Endothelial cell of umbilical vein (primary cell): ENCODE measurements at regions not wholly inside any gene's neighbourhood (a gene's known extent, or its start where the extent isn't known, plus 50 kb on each side); places are given as distances from the start of the nearest gene placed in this dataset.

Source experiments
- BruUV-seq: library from RNA; stranded (reverse); fragments of 400-500 nt; replicated peaks from 2 replicates; lab custom pipeline; 2021; lab: Mats Ljungman, UMichigan
- CTCF ChIA-PET: fragments of 300-600, 350-600 bp; sonication (Branson Sonifier 250); formaldehyde crosslinking; loops from one replicate; lab custom pipeline; 2021; ENCODE audit warnings: antibody characterized with exemption, inconsistent platforms; lab: Charles Lee
- POLR2A ChIA-PET: fragments of 300-600, 350-600 bp; sonication (Branson Sonifier 250); formaldehyde crosslinking; loops from one replicate; lab custom pipeline; 2021; ENCODE audit warnings: antibody characterized with exemption, inconsistent platforms; lab: Charles Lee
- DNase-seq: peaks from one replicate; pipeline ENCODE4 v3.0.0-alpha.2; 2011; ENCODE audit warnings: low read depth, low spot score
- FAIRE-seq: peaks from 2 replicates; lab custom pipeline; 2011; peaks lifted over from hg19 to GRCh38; lab: Jason Lieb, UNC
- H2AFZ ChIP-seq: 2 replicates; pipeline ENCODE4 v1.6.0; 2012; ENCODE audit warnings: low read depth, low read length, control low read depth, inconsistent platforms
- H3K27ac ChIP-seq: 2 replicates; pipeline ENCODE4 v1.5.1; 2011; ENCODE audit warnings: low read depth, mild to moderate bottlenecking, control low read depth, low read length, moderate library complexity; ENCODE audit not compliant: insufficient read depth
- H3K27me3 ChIP-seq, 2 experiments: 2 replicates each; pipeline versions ENCODE4 v1.6.0 to v1.6.1; 2011; ENCODE audit warnings: low read length in 2 of 2, mixed read lengths in 1 of 2; ENCODE audit not compliant: control insufficient read depth in 2 of 2, insufficient read depth in 2 of 2
- H3K36me3 ChIP-seq, 2 experiments: 2 replicates in 1 of 2; 3 replicates in 1 of 2; pipeline ENCODE4 v1.5.1; 2011; ENCODE audit warnings: low read length in 2 of 2, mild to moderate bottlenecking in 1 of 2, moderate library complexity in 1 of 2; ENCODE audit not compliant: control insufficient read depth in 2 of 2, insufficient read depth in 2 of 2; ENCODE audit errors: extremely low read depth in 1 of 2
- H3K4me1 ChIP-seq: 3 replicates; pipeline ENCODE4 v1.5.1; 2011; ENCODE audit warnings: mild to moderate bottlenecking, low read length; ENCODE audit not compliant: control insufficient read depth, insufficient read depth; ENCODE audit errors: extremely low read depth
- H3K4me2 ChIP-seq: 2 replicates; pipeline ENCODE4 v1.6.1; 2011; ENCODE audit warnings: low read length, control low read depth, mixed read lengths; ENCODE audit not compliant: insufficient read depth
- H3K4me3 ChIP-seq, 3 experiments: fragments of 200-600 bp in 1 of 3; sonication (generic), shearing (Covaris generic) in 1 of 3; replicated peaks in 1 of 3; 2 replicates each; pipeline ENCODE4 v1.5.1; 2011 to 2016; ENCODE audit warnings: control low read depth in 3 of 3, low read length in 3 of 3, mild to moderate bottlenecking in 2 of 3, inconsistent platforms in 1 of 3, low read depth in 1 of 3, moderate library complexity in 1 of 3; ENCODE audit not compliant: insufficient read depth in 1 of 3
- H3K79me2 ChIP-seq: 2 replicates; pipeline ENCODE4 v1.6.0; 2012; ENCODE audit warnings: low read length, inconsistent platforms; ENCODE audit not compliant: control insufficient read depth, insufficient read depth
- H3K9ac ChIP-seq: replicated peaks from 2 replicates; pipeline ENCODE3; 2011; ENCODE audit warnings: low read length, control low read depth; ENCODE audit not compliant: insufficient read depth; ENCODE audit errors: extremely low read depth
- H3K9me1 ChIP-seq: replicated peaks from 3 replicates; pipeline ENCODE4 v1.6.0; 2011; ENCODE audit warnings: mild to moderate bottlenecking, low read length; ENCODE audit not compliant: control insufficient read depth, insufficient read depth; ENCODE audit errors: extremely low read depth
- H3K9me3 ChIP-seq: replicated peaks from 2 replicates; pipeline ENCODE4 v1.5.1; 2012; ENCODE audit warnings: low read length, inconsistent platforms; ENCODE audit not compliant: control insufficient read depth, insufficient read depth
- H4K20me1 ChIP-seq: replicated peaks from 2 replicates; pipeline ENCODE3; 2011; ENCODE audit warnings: mild to moderate bottlenecking, low read length; ENCODE audit not compliant: control insufficient read depth, insufficient read depth; ENCODE audit errors: extremely low read depth
- CTCF ChIP-seq, 2 donors: IDR thresholded peaks; 1 replicate in 1 of 2; 2 replicates in 1 of 2; pipeline ENCODE4 v1.5.1; 2011; ENCODE audit warnings: low read length in 2 of 2, mild to moderate bottlenecking in 2 of 2, moderate library complexity in 2 of 2, control low read depth in 1 of 2, inconsistent platforms in 1 of 2, low read depth in 1 of 2; ENCODE audit not compliant: insufficient read depth in 1 of 2; ENCODE audit errors: extremely low read depth in 1 of 2
- EZH2 ChIP-seq: IDR thresholded peaks from 2 replicates; pipeline ENCODE4 v1.6.1; 2012; ENCODE audit warnings: borderline replicate concordance, low read depth, mild to moderate bottlenecking, moderate library complexity, low read length, inconsistent platforms; ENCODE audit not compliant: severe bottlenecking
- FOS ChIP-seq: IDR thresholded peaks from 2 replicates; pipeline ENCODE4 v1.6.1; 2011; ENCODE audit warnings: mild to moderate bottlenecking, low read length, moderate library complexity, borderline replicate concordance; ENCODE audit not compliant: insufficient read depth
- GATA2 ChIP-seq: IDR thresholded peaks from 2 replicates; pipeline ENCODE4 v1.7.0; 2011; ENCODE audit warnings: low read depth, mild to moderate bottlenecking, moderate library complexity, mixed read lengths, low read length; ENCODE audit not compliant: insufficient read length, insufficient read depth
- JUN ChIP-seq: IDR thresholded peaks from 2 replicates; pipeline ENCODE4 v1.6.1; 2011; ENCODE audit warnings: borderline replicate concordance, low read depth; ENCODE audit not compliant: insufficient read length, insufficient read depth
- MAX ChIP-seq: IDR thresholded peaks from 2 replicates; pipeline ENCODE4 v1.6.1; 2011; ENCODE audit not compliant: insufficient read depth, insufficient read length
- MYC ChIP-seq: IDR thresholded peaks from one replicate; pipeline ENCODE4 v1.6.1; 2011; ENCODE audit warnings: mild to moderate bottlenecking, low read depth, low read length
- POLR2A ChIP-seq: IDR thresholded peaks from 2 replicates; pipeline ENCODE4 v1.6.1; 2012; ENCODE audit warnings: low read depth, mild to moderate bottlenecking, control low read depth, low read length
- POLR2AphosphoS5 ChIP-seq: IDR thresholded peaks from 2 replicates; pipeline ENCODE4 v1.6.1; 2012; ENCODE audit warnings: low read depth, mild to moderate bottlenecking, control low read depth, low read length, moderate library complexity; ENCODE audit not compliant: insufficient read depth
- dilution Hi-C: fragments of 300-500 bp; cut with MboI; formaldehyde crosslinking; loops from one replicate; pipeline ENCODE4 v1.15.0; 2019; ENCODE audit warnings: low sequenced_read_pairs; ENCODE audit not compliant: extremely low pct_ligation_motif_present
- intact Hi-C: fragments of 100-400 bp; cut with micrococcal nuclease; formaldehyde crosslinking; loops from one replicate; pipeline ENCODE4 v1.10.0; 2022

GRCh38 chr6:132142308-132142707, 191.1 kb upstream of the CCN2 start:
- no peaks in the 10 kb centered on the region for H3K9me1 ChIP-seq
- no peaks in the 10 kb centered on the region for H3K9me3 ChIP-seq
- BruUV-seq = no TSS peak
- CTCF ChIA-PET = interaction anchor here (0.9 to 1.5 kb wide), 6 partner anchors 12 to 191 kb away, joined by 3 to 4 read pairs (median 3); partner anchors contain the start of gene CCN2
- peaks cover 80% of the 10 kb centered on the region for H3K79me2 ChIP-seq
- peaks cover 8% of the 10 kb centered on the region in 2 experiments for H3K36me3 ChIP-seq
- DNase-seq (peak; percentile 50), FAIRE-seq (no peak)
- H3K27me3 ChIP-seq = no peaks in the 10 kb centered on the region
- no peak overlapping the region for H3K4me3 ChIP-seq
- POLR2A ChIA-PET = interaction anchor here (1.6 kb wide), 1 partner anchor 191 kb away, joined by 5 read pairs; the partner anchor contains the start of gene CCN2
- no peak overlapping the region for H3K4me2 ChIP-seq
- no peak overlapping the region for H2AFZ ChIP-seq
- H4K20me1 ChIP-seq = no peaks in the 10 kb centered on the region
- TF ChIP-seq MYC (no peak), GATA2 (no peak), EZH2 (no peak), JUN (no peak), CTCF (IDR thresholded peaks at IDR 0.05; ENCODE audit: extremely low read depth in 1 of 2, insufficient read depth in 1 of 2, low read depth in 1 of 2, low read length in 2 of 2) (no peak), POLR2A (no peak), POLR2AphosphoS5 (no peak), MAX (no peak), FOS (no peak)
- no peak overlapping the region for H3K27ac ChIP-seq
- dilution Hi-C loops = no loop called here
- intact Hi-C loops = no loop called here
- H3K9ac ChIP-seq = no peak overlapping the region
- H3K4me1 ChIP-seq = peaks cover 27% of the 10 kb centered on the region
